H9 (cell line): ENCODE measurements at regions not wholly inside any gene's neighbourhood (a gene's known extent, or its start where the extent isn't known, plus 50 kb on each side); places are given as distances from the start of the nearest gene placed in this dataset.

Source experiments
- DNase-seq: peaks from one replicate; pipeline ENCODE4 v3.0.0-alpha.2; 2017
- H2AFZ ChIP-seq: one replicate; pipeline ENCODE4 v1.6.1; 2013; ENCODE audit warnings: mild to moderate bottlenecking, low read length, control low read depth, moderate library complexity
- H2AK5ac ChIP-seq: 2 replicates; pipeline ENCODE4 v1.6.1; 2013; ENCODE audit warnings: low read length, control low read depth, mixed read lengths; ENCODE audit not compliant: insufficient read length
- H2BK120ac ChIP-seq: one replicate; pipeline ENCODE4 v1.6.1; 2013; ENCODE audit warnings: low read depth, mild to moderate bottlenecking, low read length, control low read depth, inconsistent platforms; ENCODE audit not compliant: poor library complexity, severe bottlenecking
- H2BK12ac ChIP-seq: 2 replicates; pipeline ENCODE4 v1.6.1; 2013; ENCODE audit warnings: low read length, control low read depth, mixed read lengths, low read depth; ENCODE audit not compliant: insufficient read length
- H2BK15ac ChIP-seq: 2 replicates; pipeline ENCODE4 v1.6.1; 2013; ENCODE audit warnings: low read depth, low read length, control low read depth
- H2BK20ac ChIP-seq: one replicate; pipeline ENCODE4 v1.6.1; 2013; ENCODE audit warnings: low read depth, mild to moderate bottlenecking, low read length, control low read depth, inconsistent platforms; ENCODE audit not compliant: poor library complexity, severe bottlenecking
- H2BK5ac ChIP-seq: 2 replicates; pipeline ENCODE4 v1.6.1; 2013; ENCODE audit warnings: low read length, control low read depth, mixed read lengths; ENCODE audit not compliant: insufficient read length
- H3K14ac ChIP-seq: 2 replicates; pipeline ENCODE4 v1.6.1; 2013; ENCODE audit warnings: low read length, control low read depth; ENCODE audit not compliant: insufficient read depth
- H3K18ac ChIP-seq: 2 replicates; pipeline ENCODE4 v1.6.1; 2013; ENCODE audit warnings: low read depth, mild to moderate bottlenecking, mixed read lengths, low read length, control low read depth; ENCODE audit not compliant: insufficient read length
- H3K23ac ChIP-seq: 2 replicates; pipeline ENCODE4 v1.6.1; 2013; ENCODE audit warnings: low read length, control low read depth, mixed read lengths, low read depth; ENCODE audit not compliant: insufficient read length
- H3K23me2 ChIP-seq: 2 replicates; pipeline ENCODE4 v1.6.1; 2013; ENCODE audit warnings: low read depth, mild to moderate bottlenecking, mixed read lengths, low read length, control low read depth; ENCODE audit not compliant: insufficient read length, poor library complexity, severe bottlenecking
- H3K27ac ChIP-seq: 2 replicates; pipeline ENCODE4 v1.5.1; 2013; ENCODE audit warnings: low read length, control low read depth, mixed read lengths, low read depth; ENCODE audit not compliant: insufficient read length
- H3K27me3 ChIP-seq: 2 replicates; pipeline ENCODE4 v1.6.1; 2013; ENCODE audit warnings: low read length, control low read depth, inconsistent platforms; ENCODE audit not compliant: insufficient read depth
- H3K4ac ChIP-seq: 2 replicates; pipeline ENCODE4 v1.6.1; 2013; ENCODE audit warnings: low read depth, mild to moderate bottlenecking, control low read depth, inconsistent platforms, low read length, moderate library complexity
- H3K4me1 ChIP-seq: 2 replicates; pipeline ENCODE4 v1.6.1; 2013; ENCODE audit warnings: low read length, control low read depth, inconsistent platforms; ENCODE audit not compliant: insufficient read depth
- H3K4me2 ChIP-seq: 2 replicates; pipeline ENCODE4 v1.6.1; 2013; ENCODE audit warnings: low read length, control low read depth, mixed read lengths; ENCODE audit not compliant: insufficient read length, insufficient read depth
- H3K56ac ChIP-seq: 2 replicates; pipeline ENCODE4 v1.6.1; 2013; ENCODE audit warnings: low read depth, mild to moderate bottlenecking, mixed read lengths, low read length, control low read depth; ENCODE audit not compliant: insufficient read length
- H3K79me1 ChIP-seq: 2 replicates; pipeline ENCODE4 v1.6.1; 2013; ENCODE audit warnings: low read depth, mild to moderate bottlenecking, moderate library complexity, low read length, control low read depth, inconsistent platforms; ENCODE audit not compliant: insufficient read depth, poor library complexity, severe bottlenecking
- H3K79me2 ChIP-seq: 2 replicates; pipeline ENCODE4 v1.6.1; 2013; ENCODE audit warnings: low read length, control low read depth, inconsistent platforms; ENCODE audit not compliant: insufficient read depth
- H3K9ac ChIP-seq: 2 replicates; pipeline ENCODE4 v1.6.1; 2013; ENCODE audit warnings: low read length, control low read depth, mixed read lengths; ENCODE audit not compliant: insufficient read length; ENCODE audit errors: extremely low read depth
- H3K9me3 ChIP-seq: one replicate; pipeline ENCODE4 v1.6.1; 2013; ENCODE audit warnings: low read depth, low read length, inconsistent platforms; ENCODE audit not compliant: control insufficient read depth
- H3T11ph ChIP-seq: one replicate; pipeline ENCODE4 v1.6.1; 2013; ENCODE audit warnings: mild to moderate bottlenecking, low read length, control low read depth, inconsistent platforms
- H4K20me1 ChIP-seq: one replicate; pipeline ENCODE4 v1.6.1; 2013; ENCODE audit not compliant: control insufficient read depth, insufficient read length, insufficient read depth
- H4K5ac ChIP-seq: 2 replicates; pipeline ENCODE4 v1.6.1; 2013; ENCODE audit warnings: low read depth, mild to moderate bottlenecking, mixed read lengths, low read length, control low read depth; ENCODE audit not compliant: insufficient read length
- H4K8ac ChIP-seq: replicated peaks from 2 replicates; pipeline ENCODE4 v1.6.1; 2013; ENCODE audit warnings: low read length, control low read depth, mixed read lengths, low read depth; ENCODE audit not compliant: insufficient read length
- H4K91ac ChIP-seq: 2 replicates; pipeline ENCODE4 v1.6.1; 2013; ENCODE audit warnings: low read depth, mild to moderate bottlenecking, moderate library complexity, mixed read lengths, low read length, control low read depth; ENCODE audit not compliant: insufficient read length
- H3K27ac Mint-ChIP-seq, 3 experiments: 2 replicates in 2 of 3; 3 replicates in 1 of 3; pipeline ENCODE4 v1.8.0; 2020 to 2021; ENCODE audit warnings: mixed read lengths in 3 of 3, mild to moderate bottlenecking in 1 of 3, moderate library complexity in 1 of 3
- H3K27me3 Mint-ChIP-seq: 2 replicates; pipeline ENCODE4 v1.8.0; 2021; ENCODE audit warnings: low read depth, mild to moderate bottlenecking, moderate library complexity, mixed read lengths
- H3K36me3 Mint-ChIP-seq, 3 experiments: 2 replicates in 2 of 3; 3 replicates in 1 of 3; pipeline ENCODE4 v1.8.0; 2020 to 2021; ENCODE audit warnings: low read depth in 3 of 3, mixed read lengths in 3 of 3; ENCODE audit not compliant: insufficient read depth in 1 of 3
- H3K4me1 Mint-ChIP-seq, 2 experiments: 2 replicates each; pipeline ENCODE4 v1.8.0; 2020; ENCODE audit warnings: mixed read lengths in 2 of 2
- H3K4me3 Mint-ChIP-seq, 2 experiments: 2 replicates in 1 of 2; 3 replicates in 1 of 2; pipeline ENCODE4 v1.8.0; 2020 to 2021; ENCODE audit warnings: mild to moderate bottlenecking in 2 of 2, mixed read lengths in 2 of 2, moderate library complexity in 1 of 2
- H3K9me3 Mint-ChIP-seq, 2 experiments: 2 replicates in 1 of 2; 3 replicates in 1 of 2; pipeline ENCODE4 v1.8.0; 2020; ENCODE audit warnings: mild to moderate bottlenecking in 2 of 2, mixed read lengths in 2 of 2, moderate library complexity in 1 of 2
- CTCF ChIP-seq: fragments of 200-600 bp; sonication (generic); conservative IDR thresholded peaks from 3 replicates; pipeline ENCODE4 v1.8.0; 2021; ENCODE audit warnings: antibody characterized with exemption, mild to moderate bottlenecking
- WGBS: extraction: QIAGEN DNeasy Blood & Tissue Kit; methylation state at CpG from one replicate; pipeline ENCODE4 v1.1.7; 2013; ENCODE audit warnings: missing lambda C conversion rate, low lambda C conversion rate, mixed read lengths; ENCODE audit not compliant: insufficient read length; ENCODE audit errors: extremely low coverage; 5-methylcytosine and 5-hydroxymethylcytosine counted together

- TF ChIP-seq CTCF = no peak
- H3K4me1 Mint-ChIP-seq = peaks cover 0 to 5% of the 10 kb centered on the region in 2 experiments; a peak in 1 of 4 replicates
- H3K9ac ChIP-seq = no peak overlapping the region
- no peaks in the 10 kb centered on the region for H3K9me3 ChIP-seq
- H2BK120ac ChIP-seq = no peak overlapping the region
- no peaks in the 10 kb centered on the region for H3K4me1 ChIP-seq
- no peak overlapping the region for H2BK15ac ChIP-seq
- H3K27ac Mint-ChIP-seq = no peak overlapping the region
- no peaks in the 10 kb centered on the region for H3K9me3 Mint-ChIP-seq
- no peak overlapping the region for H3K4me2 ChIP-seq
- H3K79me1 ChIP-seq = no peaks in the 10 kb centered on the region
- DNase-seq = no peak
- no peak overlapping the region for H3T11ph ChIP-seq
- no peak overlapping the region for H2AK5ac ChIP-seq
- no CpG with 5 or more reads among the region's 3 CpGs for WGBS
- no peak overlapping the region for H2BK20ac ChIP-seq
- no peak overlapping the region for H3K4ac ChIP-seq
- H2AFZ ChIP-seq = no peak overlapping the region
- H3K4me3 Mint-ChIP-seq = no peak overlapping the region
- no peak overlapping the region for H4K5ac ChIP-seq
- no peak overlapping the region for H4K91ac ChIP-seq
- H3K56ac ChIP-seq = no peak overlapping the region
- no peaks in the 10 kb centered on the region for H4K20me1 ChIP-seq
- H3K14ac ChIP-seq = no peak overlapping the region
- H3K36me3 Mint-ChIP-seq = no peaks in the 10 kb centered on the region
- H3K27me3 Mint-ChIP-seq = peaks cover 56% of the 10 kb centered on the region
- no peaks in the 10 kb centered on the region for H3K79me2 ChIP-seq
- no peak overlapping the region for H3K23ac ChIP-seq
- H3K27me3 ChIP-seq = no peaks in the 10 kb centered on the region
- no peak overlapping the region for H3K18ac ChIP-seq
- H2BK12ac ChIP-seq = no peak overlapping the region
- H2BK5ac ChIP-seq = no peak overlapping the region
- no peak overlapping the region for H4K8ac ChIP-seq
- no peak overlapping the region for H3K27ac ChIP-seq
- H3K23me2 ChIP-seq = no peaks in the 10 kb centered on the region
Observed at GRCh38 chr11:19337779-19338178, 97.0 kb upstream of the E2F8 start.
